Anterior cingulate cortex (tissue), 58 donors: ENCODE measurements at regions not wholly inside any gene's neighbourhood (a gene's known extent, or its start where the extent isn't known, plus 50 kb on each side); places are given as distances from the start of the nearest gene placed in this dataset.

Experiments
- DNase-seq, 58 donors: peaks; one replicate each; lab custom pipeline; 2025; lab: John Stamatoyannopoulos, UW

DNA sequence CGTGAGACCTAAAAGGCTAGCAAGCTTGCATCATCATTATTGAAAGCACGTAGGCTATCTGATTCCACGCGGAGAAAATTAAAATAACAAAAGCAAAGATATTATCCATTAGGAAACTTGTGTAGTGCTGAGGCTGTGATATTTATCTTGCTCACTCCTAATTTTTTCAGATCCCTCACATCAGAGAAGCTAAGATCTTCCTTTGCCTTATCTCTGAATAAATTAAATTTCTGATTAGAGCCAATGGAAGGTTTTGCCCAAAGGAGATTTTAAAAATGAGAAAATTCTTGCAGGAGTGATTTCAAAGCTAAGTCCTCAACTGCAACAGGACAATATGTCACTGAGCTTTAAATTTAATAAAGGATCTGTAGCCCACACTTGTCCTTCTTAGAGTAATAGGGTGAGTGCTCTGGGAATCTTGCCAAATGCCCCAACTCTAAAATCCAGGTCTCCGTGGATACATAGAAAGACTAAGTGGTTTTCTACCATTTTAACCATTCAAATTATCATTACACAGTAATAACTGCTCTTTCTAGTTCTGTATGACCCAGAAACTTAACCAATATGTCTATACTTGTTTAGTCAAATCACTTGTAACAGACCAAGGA, 295.0 kb downstream of the CAAP1 start:
- no peak for DNase-seq

GRCh38 chr9:26579056-26579455, 313.5 kb downstream of the CAAP1 start:
- DNase-seq: no peak

DNA sequence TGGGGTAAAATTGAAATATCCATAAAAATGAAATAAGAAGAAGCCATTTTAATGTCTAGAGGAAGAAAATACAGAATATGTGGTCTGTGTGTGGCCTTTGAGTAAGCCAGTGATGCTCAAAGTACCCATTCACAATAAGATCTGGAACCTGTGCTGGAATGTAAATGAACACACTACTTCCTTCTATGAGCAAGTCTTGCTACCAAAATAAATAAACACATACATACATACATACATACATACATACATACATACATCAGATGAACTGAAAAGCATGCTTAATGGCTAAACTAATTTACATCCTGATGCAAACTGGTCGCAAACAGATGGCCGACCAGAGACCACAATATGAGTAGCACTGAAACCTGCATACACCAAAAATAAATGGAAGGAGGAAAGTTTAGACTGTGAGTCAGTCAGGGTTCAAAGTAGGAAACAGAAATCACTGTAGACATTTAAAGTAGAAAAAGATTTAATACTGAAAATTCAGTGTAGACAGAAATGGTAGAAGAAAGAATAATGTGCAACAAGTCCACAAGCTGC, 317.6 kb downstream of the CAAP1 start:
- no peak for DNase-seq

DNA sequence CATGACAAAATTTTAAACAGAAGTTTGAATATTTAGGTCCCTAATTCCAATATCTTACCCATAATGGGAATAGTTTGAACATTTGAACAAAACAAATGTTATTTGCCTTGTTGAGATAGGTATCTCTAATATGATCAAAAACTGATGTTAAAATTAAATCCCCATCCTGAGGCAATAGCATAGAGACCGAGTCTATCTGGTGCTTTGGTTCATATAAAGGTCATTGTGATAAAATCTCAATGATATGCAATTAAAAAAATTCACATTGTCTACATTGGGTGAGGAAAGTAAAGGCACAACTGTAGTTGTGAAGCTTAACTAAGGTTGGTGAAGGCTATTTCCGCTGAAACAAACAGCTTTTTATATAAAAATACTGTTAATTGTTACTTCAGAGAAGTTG, 318.3 kb downstream of the CAAP1 start:
- DNase-seq: no peak

DNA sequence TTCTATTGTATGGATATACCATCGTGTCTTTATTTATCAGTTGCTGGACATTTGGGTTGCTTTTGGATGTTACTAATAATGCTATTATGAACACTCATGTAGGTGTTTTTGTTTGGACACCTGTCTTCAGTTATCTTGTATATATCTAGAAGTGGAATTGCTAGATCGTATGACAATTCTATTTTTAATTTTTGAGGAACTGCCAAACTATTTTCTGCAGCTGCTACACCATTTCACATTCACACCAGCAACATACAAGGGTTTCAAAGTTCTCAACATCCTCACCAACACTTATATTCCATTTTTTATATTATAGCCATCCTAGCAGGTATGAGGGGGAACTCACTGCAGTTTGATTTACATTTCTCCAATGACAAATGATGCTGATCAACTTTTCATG, 324.6 kb downstream of the CAAP1 start:
- no peak for DNase-seq

DNA sequence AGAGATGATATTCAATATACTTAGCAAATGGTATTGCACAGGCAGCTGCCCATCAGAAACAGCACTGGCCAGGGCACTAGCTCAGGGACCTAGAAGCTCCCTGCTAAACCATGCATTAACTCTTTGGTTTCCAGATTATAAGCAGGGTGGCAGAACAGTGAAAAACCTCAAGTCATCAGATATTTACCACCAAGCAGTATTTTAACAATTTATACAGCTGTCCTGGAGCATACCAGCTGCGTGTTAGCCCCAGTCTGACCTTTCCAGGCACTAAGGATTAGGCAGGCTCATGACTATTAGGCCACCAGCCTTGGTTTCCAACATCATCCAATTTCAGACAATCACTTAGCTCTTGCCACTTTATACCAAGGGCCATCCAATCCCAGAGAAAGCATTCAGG, 326.5 kb downstream of the CAAP1 start:
- DNase-seq: no peak

DNA sequence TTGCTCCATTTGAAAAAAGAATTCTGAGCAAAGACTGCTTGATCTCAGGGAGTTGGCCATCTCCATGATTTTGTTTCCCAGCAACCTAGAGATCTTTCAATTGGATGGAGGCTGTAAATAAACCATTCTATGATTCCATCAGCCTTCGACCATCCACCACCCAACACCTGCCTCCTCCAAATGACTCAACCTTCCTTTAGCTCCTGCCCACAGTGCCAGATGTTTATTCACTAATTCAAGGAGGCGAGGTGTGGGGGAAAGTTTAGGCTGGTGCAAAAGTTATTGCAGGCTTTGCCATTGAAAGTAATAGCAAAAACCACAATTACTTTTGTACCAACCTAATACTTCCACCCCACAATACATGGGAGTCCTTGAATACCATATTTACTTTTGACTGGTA, 327.5 kb downstream of the CAAP1 start:
- DNase-seq: peak in 4 of 58 donors; percentile 0 to 3 (median 2)

DNA sequence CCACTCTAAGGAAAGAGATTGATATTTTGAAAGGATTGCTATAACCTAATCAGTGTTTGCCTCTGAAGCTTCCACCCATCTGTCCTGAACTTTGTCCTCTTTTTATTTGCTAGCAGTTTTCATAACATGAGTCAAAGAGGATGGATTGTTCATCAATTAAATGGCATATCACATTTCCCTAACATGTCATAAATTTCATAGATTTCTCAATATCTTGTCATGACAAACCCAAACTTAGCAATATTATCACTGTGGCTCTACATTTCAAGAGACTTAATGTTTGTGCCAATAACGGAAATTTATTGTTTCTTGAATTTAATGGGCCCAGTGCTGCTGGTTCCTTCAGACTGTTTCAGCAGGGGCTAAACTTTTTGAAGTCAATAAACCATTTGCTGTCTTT, 330.3 kb downstream of the CAAP1 start:
- no peak for DNase-seq

- DNase-seq: no peak
These were observed 330.7 kb downstream of the CAAP1 start for GRCh38 chr9:26561928-26562327.

- no peak for DNase-seq
These were observed 333.1 kb downstream of the CAAP1 start for GRCh38 chr9:26559506-26559905.

GRCh38 chr9:26551971-26552370, 340.6 kb downstream of the CAAP1 start:
- DNase-seq: peak in 2 of 58 donors; percentile 8 to 22

DNA sequence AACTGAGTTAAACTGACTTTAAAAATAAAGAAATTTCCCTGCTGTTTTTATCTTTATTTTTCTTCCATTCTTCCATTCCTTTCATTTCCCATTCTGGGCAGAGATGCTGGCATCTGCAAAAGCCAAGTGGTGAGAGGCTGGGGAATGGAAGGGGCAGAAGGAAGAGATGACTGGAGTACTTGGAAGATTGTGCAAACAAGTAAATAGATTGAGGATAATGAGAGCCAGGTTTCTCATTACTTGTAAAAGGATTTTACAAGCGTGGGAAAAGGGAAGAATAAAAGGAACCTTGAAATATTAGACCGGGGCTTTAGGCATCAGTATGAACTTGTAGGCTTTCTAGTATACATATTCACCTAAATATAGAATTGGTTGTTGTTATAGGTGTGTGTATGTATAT, 341.2 kb downstream of the CAAP1 start:
- peak in 5 of 58 donors; percentile 0 to 7 (median 5) for DNase-seq

- no peak for DNase-seq
These were observed 343.8 kb downstream of the CAAP1 start for GRCh38 chr9:26548781-26549290.

- no peak for DNase-seq
These were observed 352.6 kb downstream of the CAAP1 start for GRCh38 chr9:26539867-26540493.

GRCh38 chr9:26537211-26537610, 355.4 kb downstream of the CAAP1 start:
- DNase-seq: no peak

DNA sequence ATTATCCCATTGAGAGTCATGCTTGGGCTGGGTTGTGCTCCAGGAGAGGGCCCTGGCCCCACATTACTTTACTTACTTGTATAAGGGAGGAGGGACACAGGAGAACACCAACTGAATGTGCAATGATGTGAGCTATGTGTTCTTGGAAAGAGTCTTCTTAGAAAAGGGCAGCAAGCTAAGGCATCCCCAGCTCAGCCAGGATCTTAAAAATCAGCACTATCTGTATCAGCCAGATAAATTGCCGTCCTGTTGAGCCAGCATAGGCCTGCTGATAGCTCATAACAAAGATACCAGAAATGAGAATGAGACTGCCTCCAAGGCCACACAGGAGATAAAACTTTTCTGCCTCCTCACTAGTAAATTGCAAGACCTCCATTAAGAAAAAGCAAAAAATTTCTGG, 357.5 kb downstream of the CAAP1 start:
- DNase-seq: no peak

DNA sequence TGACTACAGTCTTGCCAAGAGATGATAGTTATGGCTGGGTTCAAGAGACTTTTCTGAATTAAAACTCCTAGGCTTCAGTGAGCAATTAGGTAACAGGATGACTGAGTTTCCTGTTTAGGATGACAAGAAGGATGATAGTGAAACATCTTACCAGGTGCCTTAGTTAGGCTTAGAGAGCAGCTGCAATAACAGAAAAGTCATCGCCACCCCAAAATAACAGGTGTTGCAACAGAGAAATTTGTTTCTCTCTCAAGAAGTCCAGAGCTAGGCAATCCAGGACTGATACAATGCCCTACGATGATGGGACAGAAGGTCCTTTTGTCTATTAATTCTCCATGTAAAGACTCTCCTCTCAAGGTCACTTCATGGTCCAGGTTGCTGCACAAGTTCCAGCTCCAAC, 361.8 kb downstream of the CAAP1 start:
- DNase-seq: no peak

DNA sequence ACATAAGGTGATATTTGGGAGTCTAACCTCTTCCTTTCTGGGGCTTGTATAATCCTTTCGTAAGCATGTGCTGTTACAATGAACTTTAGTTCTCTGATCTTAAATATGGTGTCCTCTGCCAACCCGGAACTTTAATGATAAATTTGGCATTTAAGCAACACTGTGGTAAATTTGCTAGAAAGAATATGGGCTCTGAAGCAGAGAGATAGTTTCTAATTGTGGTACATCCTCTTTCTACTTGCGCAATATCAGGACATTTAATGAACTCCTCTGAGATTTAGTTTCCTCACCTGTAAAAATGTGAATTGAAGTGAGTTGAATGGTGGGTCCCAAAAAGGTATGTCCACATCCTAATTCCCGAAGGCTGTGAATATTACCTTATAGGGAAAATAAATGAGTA, 364.7 kb downstream of the CAAP1 start:
- DNase-seq: no peak

DNA sequence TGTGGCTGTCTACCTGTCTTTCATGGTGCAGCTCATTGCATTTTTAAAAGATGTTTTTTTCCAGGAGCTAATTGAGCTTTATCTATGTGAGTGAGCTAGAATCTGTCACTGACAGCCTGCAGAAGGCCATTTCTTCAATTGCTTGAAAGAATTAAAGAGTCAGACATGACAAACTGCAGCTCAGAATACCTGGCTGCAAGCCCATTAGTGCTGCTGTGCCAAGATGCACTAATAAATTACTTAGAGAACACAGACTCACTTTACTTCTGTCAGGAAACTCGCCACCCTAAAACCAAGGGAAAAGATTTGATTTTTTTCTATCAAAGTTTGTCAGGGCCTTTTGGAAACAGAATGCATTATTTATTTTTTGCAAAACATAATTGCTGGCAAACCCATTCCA, 368.3 kb downstream of the CAAP1 start:
- peak in 25 of 58 donors; percentile 1 to 49 (median 13) for DNase-seq

DNA sequence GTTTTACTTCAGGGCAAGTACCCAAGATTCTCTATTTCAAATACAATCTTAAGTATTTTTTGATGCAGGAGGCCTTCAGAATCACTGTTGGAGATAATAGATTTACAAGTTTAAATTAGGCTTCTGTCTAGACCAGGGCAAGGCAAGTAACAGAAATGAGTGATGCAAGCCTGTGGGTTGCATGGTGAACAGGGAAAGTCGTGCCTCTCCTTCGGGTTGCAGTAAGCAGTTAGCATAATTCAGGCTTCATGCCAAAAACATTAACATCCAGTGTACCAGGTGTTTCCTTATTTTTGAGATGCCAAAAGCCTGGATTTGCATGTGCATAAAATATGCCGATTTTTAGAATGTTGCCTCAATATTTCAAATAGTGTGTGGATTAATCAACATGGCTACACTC, 369.0 kb downstream of the CAAP1 start:
- DNase-seq: no peak

- DNase-seq: no peak
These were observed 372.5 kb downstream of the CAAP1 start for GRCh38 chr9:26520141-26520540.

DNA sequence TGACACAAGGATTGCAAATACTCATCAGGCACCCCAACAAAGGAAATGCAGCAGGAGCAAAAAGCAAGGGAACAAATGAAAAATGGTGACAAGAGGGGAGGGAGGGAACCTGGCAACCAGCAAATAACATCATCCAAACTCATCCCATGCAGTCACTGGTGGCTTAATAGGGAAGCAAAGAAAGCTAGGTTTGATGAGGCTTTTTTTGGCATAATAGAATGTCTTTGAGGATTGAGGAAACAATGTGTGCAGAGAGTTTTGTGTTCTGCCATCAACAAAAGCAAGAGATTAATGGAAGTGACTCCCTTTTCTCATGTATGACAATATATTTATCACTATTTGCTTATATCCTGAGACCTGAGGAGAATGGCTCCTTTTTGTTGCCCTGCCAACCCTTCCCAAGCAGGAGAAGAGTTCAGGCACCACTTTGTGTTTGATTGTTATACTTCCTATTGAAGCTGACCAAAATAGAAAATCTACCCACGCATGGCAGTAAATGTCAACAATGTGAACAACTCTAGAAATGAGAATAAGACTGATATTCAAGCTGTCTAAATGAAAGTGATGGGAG, 375.7 kb downstream of the CAAP1 start:
- no peak for DNase-seq
